Osteocyte (in vitro differentiated cells): ENCODE measurements at regions not wholly inside any gene's neighbourhood (a gene's known extent, or its start where the extent isn't known, plus 50 kb on each side); places are given as distances from the start of the nearest gene placed in this dataset.

Experiments used
- DNase-seq: peaks from one replicate; pipeline ENCODE4 v3.0.0; 2021; ENCODE audit warnings: mixed read lengths; ENCODE audit not compliant: unreplicated experiment; ENCODE audit errors: extremely low spot score
- H3K27ac Mint-ChIP-seq: one replicate; pipeline ENCODE4 v1.8.0; 2021; ENCODE audit warnings: mild to moderate bottlenecking, mixed read lengths; ENCODE audit not compliant: unreplicated experiment
- H3K27me3 Mint-ChIP-seq: one replicate; pipeline ENCODE4 v1.8.0; 2021; ENCODE audit warnings: mixed read lengths; ENCODE audit not compliant: unreplicated experiment
- H3K36me3 Mint-ChIP-seq: one replicate; pipeline ENCODE4 v1.8.0; 2021; ENCODE audit warnings: mixed read lengths; ENCODE audit not compliant: unreplicated experiment
- H3K4me1 Mint-ChIP-seq: one replicate; pipeline ENCODE4 v1.8.0; 2021; ENCODE audit warnings: mixed read lengths; ENCODE audit not compliant: unreplicated experiment
- H3K4me3 Mint-ChIP-seq: one replicate; pipeline ENCODE4 v1.8.0; 2021; ENCODE audit warnings: mild to moderate bottlenecking, moderate library complexity, mixed read lengths; ENCODE audit not compliant: unreplicated experiment
- H3K9me3 Mint-ChIP-seq: one replicate; pipeline ENCODE4 v1.8.0; 2021; ENCODE audit warnings: mixed read lengths; ENCODE audit not compliant: unreplicated experiment
- CTCF ChIP-seq: fragments of 200-600 bp; sonication (generic); IDR thresholded peaks from 2 replicates; pipeline ENCODE4 v1.5.0; 2021; ENCODE audit warnings: antibody characterized with exemption, mild to moderate bottlenecking, moderate library complexity

- Mint-ChIP-seq H3K4me3 (no peak overlapping the region), H3K9me3 (peaks cover 12% of the 10 kb centered on the region), H3K27me3 (no peaks in the 10 kb centered on the region), H3K36me3 (no peaks in the 10 kb centered on the region), H3K27ac (no peak overlapping the region), H3K4me1 (no peaks in the 10 kb centered on the region)
- TF ChIP-seq CTCF = no peak
- no peak for DNase-seq
Observed at GRCh38 chr5:51872144-51872543, 488.9 kb downstream of the ISL1 start.

- no peak overlapping the region for H3K27ac Mint-ChIP-seq
- no peaks in the 10 kb centered on the region for H3K27me3 Mint-ChIP-seq
- no peaks in the 10 kb centered on the region for H3K4me1 Mint-ChIP-seq
- no peaks in the 10 kb centered on the region for H3K9me3 Mint-ChIP-seq
- H3K4me3 Mint-ChIP-seq = no peak overlapping the region
- DNase-seq = no peak
- TF ChIP-seq CTCF = no peak
- H3K36me3 Mint-ChIP-seq = no peaks in the 10 kb centered on the region
Observed at GRCh38 chr5:51881901-51882300, 498.7 kb downstream of the ISL1 start.

GRCh38 chr5:51882647-51883046, 499.4 kb downstream of the ISL1 start:
- TF ChIP-seq CTCF = no peak
- H3K4me1 Mint-ChIP-seq = no peaks in the 10 kb centered on the region
- H3K36me3 Mint-ChIP-seq = no peaks in the 10 kb centered on the region
- no peaks in the 10 kb centered on the region for H3K9me3 Mint-ChIP-seq
- H3K27me3 Mint-ChIP-seq = no peaks in the 10 kb centered on the region
- no peak overlapping the region for H3K27ac Mint-ChIP-seq
- no peak overlapping the region for H3K4me3 Mint-ChIP-seq
- DNase-seq = no peak

GRCh38 chr5:51889703-51890102, 506.5 kb downstream of the ISL1 start:
- TF ChIP-seq CTCF = no peak
- Mint-ChIP-seq H3K27me3 (no peaks in the 10 kb centered on the region), H3K4me1 (no peaks in the 10 kb centered on the region), H3K36me3 (no peaks in the 10 kb centered on the region), H3K9me3 (no peaks in the 10 kb centered on the region), H3K27ac (no peak overlapping the region), H3K4me3 (no peak overlapping the region)
- no peak for DNase-seq

GRCh38 chr5:51890435-51891116, 507.3 kb downstream of the ISL1 start:
- Mint-ChIP-seq H3K4me1 (no peaks in the 10 kb centered on the region), H3K27ac (no peak overlapping the region), H3K4me3 (no peak overlapping the region), H3K36me3 (no peaks in the 10 kb centered on the region), H3K27me3 (no peaks in the 10 kb centered on the region), H3K9me3 (no peaks in the 10 kb centered on the region)
- TF ChIP-seq CTCF = no peak
- DNase-seq = no peak
